ENCODE measurements at regions not wholly inside any gene's neighbourhood (a gene's known extent, or its start where the extent isn't known, plus 50 kb on each side); places are given as distances from the start of the nearest gene placed in this dataset.
A peak's percentile ranks its signal among the peaks of the same experiment; 100 is the strongest.

DNA sequence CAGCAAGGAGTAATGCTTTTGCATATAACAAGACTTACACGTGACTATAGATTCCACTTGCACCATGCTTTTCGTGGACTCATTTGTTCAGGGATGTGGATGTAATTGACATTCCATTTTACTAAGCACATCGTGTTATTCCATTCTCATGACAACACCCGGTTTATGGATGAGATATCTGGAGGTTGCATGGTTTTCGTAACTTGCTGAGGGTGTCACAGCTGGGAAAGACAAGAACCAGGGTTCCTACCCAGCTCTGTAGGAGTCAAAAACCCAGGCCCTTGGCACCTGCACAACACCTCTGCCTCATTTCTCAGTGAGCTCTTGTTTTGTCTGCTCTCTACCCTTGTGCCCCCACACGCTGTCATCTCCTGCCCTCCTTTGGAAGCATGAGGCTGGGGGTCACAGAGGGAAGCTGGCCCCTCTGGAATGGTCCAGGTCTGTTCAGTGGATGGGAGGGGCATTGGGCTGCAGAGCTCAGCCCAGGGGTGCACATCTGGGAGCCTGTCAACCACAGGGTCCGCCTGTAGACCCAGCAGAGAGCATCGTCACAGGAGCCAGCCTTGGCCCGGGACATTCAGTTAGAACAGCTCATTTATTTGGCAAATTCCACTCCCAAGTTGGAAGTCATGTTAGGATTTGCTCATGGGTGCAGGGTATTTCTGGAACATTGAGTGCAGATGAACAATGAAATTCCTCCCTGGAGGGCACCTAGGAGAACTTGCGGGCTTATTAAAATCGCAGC, 120.1 kb upstream of the TWIST2 start:
- no peak for DNase-seq

GRCh38 chr2:238728330-238729260, 119.3 kb upstream of the TWIST2 start:
- no peak for DNase-seq

DNA sequence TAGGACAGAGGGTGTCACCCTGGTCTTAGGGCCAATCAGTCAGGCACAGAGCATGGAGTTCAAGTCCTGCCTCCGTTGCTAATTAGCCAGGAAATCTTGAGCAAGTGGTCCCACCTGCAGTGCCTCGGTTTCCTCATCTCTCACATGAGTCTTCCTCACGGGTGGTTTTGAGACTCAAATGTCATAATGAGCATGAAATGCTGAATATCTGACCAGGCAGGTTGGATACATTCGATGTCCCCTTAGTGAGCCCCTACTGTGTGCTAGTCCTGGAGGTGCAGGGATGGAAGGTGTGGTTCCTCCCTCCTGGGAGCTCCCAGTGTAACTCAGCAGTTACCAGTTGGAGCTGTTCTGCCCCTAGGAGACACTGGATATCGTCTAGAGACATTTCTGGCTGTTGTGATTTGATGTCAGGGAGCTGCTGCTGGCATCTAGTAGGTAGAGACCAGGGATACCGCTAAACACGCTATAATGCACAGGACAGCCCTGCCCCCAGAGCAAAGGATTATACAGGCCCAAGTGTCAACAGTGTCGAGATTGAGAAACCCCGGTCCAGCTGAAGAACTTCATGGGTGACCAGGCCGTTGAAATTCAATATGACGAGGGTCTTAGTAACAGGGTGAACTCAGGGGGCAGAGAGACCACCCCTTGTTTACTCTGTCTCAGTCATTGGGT, 118.5 kb upstream of the TWIST2 start:
- DNase-seq = no peak

- DNase-seq = no peak
Observed at GRCh38 chr2:238730001-238730669, 117.8 kb upstream of the TWIST2 start.

DNA sequence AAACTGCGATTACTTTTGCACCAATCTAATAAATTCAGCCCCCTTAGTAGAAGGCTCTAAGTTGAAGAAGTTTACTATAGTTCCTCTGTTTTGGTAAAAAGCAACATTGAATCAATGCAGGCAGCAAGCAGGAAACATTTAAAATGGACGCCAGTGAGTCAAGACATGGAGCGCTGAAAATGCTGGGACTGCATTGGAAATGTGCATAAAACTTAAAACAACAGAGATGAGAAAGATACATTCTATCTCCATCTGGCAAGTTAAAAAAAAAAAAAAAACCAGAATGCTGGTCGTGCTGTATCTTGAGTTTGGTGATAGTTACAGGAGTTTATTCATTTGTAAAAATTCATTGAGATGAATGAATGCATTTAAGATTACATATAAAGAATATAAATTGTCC, 117.0 kb upstream of the TWIST2 start:
- DNase-seq = no peak

GRCh38 chr2:238731961-238732360, 115.9 kb upstream of the TWIST2 start:
- DNase-seq = no peak

DNA sequence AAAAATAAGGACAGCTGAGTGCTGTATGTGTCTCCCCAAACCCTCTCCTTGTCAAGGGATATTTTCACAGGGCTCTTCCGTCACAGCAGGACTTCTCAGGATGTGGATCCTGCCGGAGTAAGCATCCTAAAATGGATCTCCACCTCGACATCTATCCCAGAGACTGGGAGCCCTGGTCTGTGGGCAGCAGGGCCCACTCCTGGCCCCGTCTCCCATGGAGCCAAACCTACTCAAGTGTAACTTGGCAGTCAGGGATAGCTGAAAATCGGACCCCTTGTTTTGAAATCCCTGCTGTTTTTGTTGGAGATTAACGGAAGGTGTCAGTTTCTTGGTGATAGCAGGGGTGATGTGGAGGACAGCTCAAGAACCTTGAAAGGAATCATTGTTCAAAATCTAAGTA, 109.0 kb upstream of the TWIST2 start:
- no peak for DNase-seq

GRCh38 chr2:238739668-238740067, 108.2 kb upstream of the TWIST2 start:
- no peak for DNase-seq

DNA sequence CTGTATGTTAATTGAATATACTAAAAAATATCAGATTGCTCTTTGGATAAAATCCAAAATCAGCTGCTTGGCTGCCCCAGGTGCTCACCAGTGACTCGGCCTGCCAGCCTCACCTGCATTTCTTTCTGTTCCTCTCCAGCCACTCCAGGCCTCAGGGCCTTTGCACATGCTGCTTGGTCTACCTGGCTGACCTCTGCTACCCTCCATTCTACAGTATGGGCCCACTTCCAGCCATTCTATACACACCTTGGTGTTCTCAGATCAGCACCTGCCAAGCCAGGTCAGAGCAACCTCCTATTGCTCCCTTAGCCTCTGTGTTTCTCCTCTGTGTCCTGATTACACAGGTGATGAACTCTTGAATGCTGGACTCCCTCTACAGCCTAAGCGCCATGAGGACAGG, 106.6 kb upstream of the TWIST2 start:
- DNase-seq = no peak

DNA sequence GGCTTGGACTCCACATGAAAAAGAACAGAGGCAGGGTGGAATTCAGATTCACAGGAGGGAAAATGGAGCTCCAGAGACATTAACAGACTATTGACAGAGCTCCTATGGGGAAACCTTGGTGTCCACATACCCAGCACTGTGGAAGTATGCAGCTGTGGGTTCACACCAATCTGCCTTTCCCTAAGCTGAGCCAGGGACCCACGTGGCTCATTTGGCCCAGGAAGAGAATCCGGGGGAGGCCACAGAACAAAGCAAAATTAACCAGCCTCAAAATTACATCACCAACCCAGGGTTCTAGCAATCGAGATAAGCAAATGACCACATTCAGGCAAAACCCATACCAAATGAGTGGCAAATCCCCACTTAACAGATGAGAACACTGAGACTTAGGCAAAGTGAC, 105.8 kb upstream of the TWIST2 start:
- DNase-seq = no peak

DNA sequence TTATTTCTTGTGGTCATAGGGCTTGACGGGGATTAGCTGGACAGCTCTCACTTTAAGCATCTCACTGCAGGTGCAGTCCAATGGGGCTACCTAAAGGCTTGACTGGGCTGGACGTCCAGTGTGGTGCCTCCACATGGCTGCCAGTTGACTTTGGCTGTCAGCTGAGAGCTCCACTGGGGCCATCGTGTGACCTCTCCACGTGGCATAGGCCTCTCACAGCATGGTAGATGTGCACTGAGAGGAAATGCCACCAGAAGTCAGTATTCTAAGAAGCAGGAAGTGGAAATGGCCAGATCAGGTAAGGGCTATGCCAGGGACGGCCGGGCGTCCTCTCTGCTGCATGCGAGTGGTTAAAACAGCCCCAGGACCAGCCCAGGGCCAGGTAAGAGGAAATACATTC, 105.2 kb upstream of the TWIST2 start:
- no peak for DNase-seq

DNA sequence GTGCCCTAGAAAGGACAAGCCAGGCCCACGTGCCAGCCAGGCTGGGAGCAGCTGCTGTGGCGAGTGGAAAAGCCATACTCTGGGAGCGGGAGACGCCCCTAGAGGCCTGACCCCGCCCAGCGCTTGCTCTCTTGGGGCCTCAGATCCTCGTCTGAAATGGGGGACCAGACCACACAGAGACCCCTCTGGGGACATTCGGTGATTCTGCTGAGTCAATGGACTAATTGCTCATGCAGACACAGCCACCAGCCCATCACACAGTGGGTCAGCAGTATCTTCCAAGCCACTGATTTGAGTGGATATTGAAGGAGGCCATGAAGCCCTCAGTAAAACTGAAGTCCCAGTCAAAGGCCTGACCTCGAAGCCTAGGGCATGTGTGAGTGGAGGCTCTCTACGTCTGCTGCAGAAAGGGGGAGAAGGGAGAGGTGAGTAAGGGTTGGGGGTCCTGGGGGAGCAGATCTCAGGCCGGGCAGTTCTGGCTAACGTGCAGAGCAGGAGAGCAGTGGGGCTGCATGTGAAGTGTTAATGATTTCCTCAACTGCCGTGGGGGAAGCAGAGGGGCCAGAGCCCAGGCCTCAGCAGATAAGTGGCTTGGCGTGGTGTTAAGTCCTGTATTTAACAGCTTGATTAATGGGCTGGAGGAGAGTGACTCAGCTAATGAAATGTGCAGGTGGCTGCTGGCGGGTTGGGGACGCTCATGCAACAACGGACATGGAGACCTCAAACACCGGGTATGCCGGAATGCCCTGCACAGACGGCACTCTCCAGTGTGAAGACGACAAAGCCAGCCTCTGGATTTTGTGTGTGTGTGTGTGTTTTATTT, 104.4 kb upstream of the TWIST2 start:
- peak; percentile 1 for DNase-seq

DNA sequence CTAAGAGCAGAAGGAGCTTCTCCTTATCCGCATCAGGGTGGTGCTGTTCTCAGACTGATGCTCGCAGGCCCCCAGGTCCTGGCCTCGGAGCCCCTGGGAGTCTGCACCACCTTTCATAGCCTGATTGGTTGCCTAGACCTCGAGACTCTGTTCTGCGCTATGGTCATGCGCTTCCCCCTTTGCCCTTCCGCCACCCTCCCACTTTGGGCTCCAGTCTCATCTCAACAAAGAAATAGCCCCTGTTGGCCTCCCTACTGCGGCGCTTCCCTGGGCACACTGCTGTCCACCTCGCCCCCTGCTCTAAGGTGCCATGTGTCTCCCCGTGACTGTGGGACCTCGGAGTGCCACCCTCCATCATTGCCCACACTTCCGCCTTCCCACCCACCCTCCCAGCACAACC, 102.9 kb upstream of the TWIST2 start:
- DNase-seq = no peak

DNA sequence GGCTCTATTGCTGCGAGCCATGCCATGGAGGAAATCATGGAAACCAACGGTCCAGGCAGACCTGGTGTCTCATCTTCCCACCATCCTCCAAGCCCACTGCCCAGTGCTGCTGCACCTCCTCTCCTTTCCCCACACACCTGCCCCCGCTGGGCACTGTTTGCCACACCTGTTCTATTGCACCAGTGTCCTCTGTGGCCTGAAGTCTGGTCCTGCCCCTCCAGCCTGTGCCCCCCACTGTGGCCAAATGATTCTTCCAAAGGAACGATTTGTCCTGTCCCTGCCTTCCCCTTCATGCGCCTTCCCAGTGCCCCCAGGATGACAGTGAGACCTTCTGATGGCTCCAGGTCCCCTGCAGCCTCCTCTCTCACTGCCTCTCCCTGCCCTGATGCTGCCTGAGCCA, 101.9 kb upstream of the TWIST2 start:
- DNase-seq = no peak

- no peak for DNase-seq
Observed at GRCh38 chr2:238747114-238747513, 100.8 kb upstream of the TWIST2 start.

DNA sequence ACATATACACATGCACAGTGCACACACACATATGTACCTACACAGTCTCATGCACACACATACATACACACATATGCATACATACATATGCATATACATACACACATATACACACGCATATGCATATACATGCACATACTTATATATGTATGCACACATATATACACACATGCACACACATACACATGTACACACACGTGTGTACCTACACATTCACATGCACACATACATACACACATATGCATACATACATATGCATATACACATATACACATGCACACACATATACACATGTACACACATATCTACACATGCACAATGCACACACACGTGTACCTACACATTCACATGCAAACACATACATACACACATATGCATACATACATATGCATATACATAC, 100.3 kb upstream of the TWIST2 start:
- DNase-seq = no peak

GRCh38 chr2:238750212-238750904, 97.5 kb upstream of the TWIST2 start:
- no peak for DNase-seq

DNA sequence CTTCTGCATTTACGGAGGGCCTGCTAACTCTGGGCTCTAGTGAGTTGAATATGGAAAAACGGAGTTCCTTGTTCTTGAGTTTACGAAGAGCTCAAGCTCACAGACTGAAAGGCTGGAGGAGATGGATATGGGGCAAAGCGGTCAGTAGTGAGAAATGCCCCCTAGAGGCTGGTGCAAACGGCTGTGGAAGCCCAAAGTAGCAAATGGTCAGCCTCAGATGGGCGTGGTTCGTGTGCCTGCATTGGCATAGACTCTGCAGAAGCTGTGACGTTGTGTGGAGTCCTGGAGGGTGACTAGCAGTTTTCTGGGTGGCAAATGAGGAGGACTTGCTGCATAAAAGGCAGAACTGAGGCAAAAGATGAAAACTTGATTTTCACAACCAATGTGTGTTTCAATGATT, 93.6 kb upstream of the TWIST2 start:
- DNase-seq = no peak

GRCh38 chr2:238761868-238762267, 86.0 kb upstream of the TWIST2 start:
- DNase-seq = peak; percentile 1

GRCh38 chr2:238763471-238763995, 84.4 kb upstream of the TWIST2 start:
- no peak for DNase-seq

- no peak for DNase-seq
Observed at GRCh38 chr2:238765590-238765989, 82.3 kb upstream of the TWIST2 start.
